ENCODE measurements at regions not wholly inside any gene's neighbourhood (a gene's known extent, or its start where the extent isn't known, plus 50 kb on each side); places are given as distances from the start of the nearest gene placed in this dataset.
A peak's percentile ranks its signal among the peaks of the same experiment; 100 is the strongest.
"Not testable (repeated sequence)": the region's sequence is repeated elsewhere in the genome, so short reads cannot be mapped to it uniquely, and the experiment has no call there.

DNA sequence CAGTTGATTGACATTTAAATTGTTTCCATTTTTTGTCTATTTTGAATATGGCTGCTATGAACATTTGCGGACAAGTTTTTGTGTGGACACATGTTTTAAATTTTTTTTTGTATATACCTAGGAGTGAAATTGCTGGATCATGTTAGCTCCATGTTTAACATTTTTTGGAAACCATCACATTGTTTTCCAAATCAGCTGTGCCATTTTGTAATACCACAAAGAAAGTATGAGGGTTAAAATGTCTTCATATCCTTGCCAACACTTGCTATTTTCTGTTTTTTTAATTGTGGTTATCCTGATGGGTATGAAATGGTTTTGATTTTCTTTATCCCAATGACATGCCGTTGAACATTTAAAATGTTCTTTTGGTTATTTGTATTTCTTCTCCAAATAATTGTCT is 52.1 kb downstream of the CARTPT start:
- Mint-ChIP-seq H3K4me3 (no peak overlapping the region), H3K27ac (no peak overlapping the region), H3K9me3 (no peaks in the 10 kb centered on the region), H3K4me1 (ENCODE audit: low read depth) (peaks cover 5% of the 10 kb centered on the region), H3K36me3 (ENCODE audit: low read depth) (no peaks in the 10 kb centered on the region), H3K27me3 (ENCODE audit: insufficient read depth) (peaks cover 31% of the 10 kb centered on the region)
- DNase-seq (ENCODE audit: low spot score) = no peak
- intact Hi-C loops (cut with micrococcal nuclease) = no loop called here

DNA sequence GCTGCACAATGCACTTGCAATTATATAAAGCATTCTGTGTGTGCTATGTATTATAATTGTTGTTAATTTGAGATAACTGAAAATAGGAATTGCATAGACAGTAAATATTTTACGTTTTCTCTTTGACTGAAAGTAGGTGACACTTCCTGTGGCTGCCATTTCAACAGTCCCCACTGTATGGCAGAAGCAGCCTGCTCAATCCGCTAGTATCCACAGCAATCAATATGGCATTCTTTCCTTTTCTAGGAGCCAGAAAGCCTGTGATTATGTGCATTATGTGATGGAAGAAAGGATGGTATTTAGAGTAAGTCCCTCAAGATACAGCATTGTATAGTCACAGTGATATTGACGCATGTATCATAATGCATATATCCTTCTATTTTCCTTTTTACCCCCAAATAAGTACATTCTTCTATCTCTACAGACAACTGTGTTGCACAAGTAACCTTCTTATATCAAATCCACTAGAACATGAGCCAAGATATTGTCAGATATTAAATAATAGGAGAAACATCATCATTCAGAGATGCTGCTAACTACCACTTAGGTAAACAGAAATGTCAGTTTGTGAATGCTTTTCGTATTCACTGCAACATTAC is 59.7 kb downstream of the CARTPT start:
- Mint-ChIP-seq H3K36me3 (ENCODE audit: low read depth) (no peaks in the 10 kb centered on the region), H3K9me3 (no peaks in the 10 kb centered on the region), H3K27ac (no peak overlapping the region), H3K4me1 (ENCODE audit: low read depth) (peaks cover 19% of the 10 kb centered on the region), H3K27me3 (ENCODE audit: insufficient read depth) (peaks cover 20% of the 10 kb centered on the region), H3K4me3 (no peak overlapping the region)
- DNase-seq (ENCODE audit: low spot score) = no peak
- intact Hi-C loops (cut with micrococcal nuclease) = no loop called here

DNA sequence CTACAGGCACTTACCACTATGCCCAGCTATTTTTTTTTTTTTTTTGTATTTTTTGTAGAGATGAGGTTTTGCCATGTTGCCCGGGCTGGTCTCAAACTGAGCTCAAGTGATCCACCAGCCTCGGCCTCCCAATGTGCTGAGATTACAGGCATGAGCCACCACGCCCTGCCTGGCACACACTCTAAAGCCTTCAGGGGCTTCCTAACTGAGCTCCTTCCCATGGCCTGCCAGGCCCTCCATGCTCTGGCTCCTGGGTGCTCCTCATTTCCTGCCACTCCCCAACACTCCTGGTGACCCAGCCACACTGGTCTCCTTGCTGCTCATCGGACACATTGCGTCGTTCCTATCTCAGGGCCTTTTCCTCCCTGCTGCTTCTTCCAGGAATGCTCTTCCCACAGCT is 61.5 kb downstream of the CARTPT start:
- intact Hi-C loops (cut with micrococcal nuclease) = no loop called here

DNA sequence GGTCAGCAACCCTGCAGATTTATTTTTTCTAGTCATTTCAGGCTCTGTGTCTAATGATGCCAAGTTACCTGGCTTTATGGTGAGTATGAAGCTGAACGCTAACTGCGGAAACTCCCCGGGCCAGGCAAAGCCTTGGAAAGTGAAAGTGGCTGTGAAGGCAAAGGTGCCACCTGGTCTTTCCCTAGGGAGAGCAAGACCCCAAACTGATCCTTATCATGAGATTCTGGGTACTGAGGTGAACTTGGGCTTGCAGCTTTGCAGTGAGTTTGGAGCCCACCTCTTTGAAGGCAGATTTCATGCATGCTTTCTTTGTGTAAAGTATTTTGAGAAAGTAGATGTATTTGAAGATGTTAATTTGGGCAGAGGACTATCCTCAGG is 63.3 kb downstream of the CARTPT start:
- no peak overlapping the region for H3K27ac Mint-ChIP-seq
- H3K9me3 Mint-ChIP-seq = no peaks in the 10 kb centered on the region
- H3K4me1 Mint-ChIP-seq (ENCODE audit: low read depth) = peaks cover 25% of the 10 kb centered on the region
- intact Hi-C loops (cut with micrococcal nuclease) = loop anchor here (1.0 kb wide), 1 partner anchor 526 kb away; no protein-coding TSS in a partner anchor
- peaks cover 6% of the 10 kb centered on the region for H3K27me3 Mint-ChIP-seq (ENCODE audit: insufficient read depth)
- H3K36me3 Mint-ChIP-seq (ENCODE audit: low read depth) = no peaks in the 10 kb centered on the region
- peak overlapping the region; percentile 50 for H3K4me3 Mint-ChIP-seq
- DNase-seq (ENCODE audit: low spot score) = no peak

More for the DNA sequence above, 61.5 kb downstream of the CARTPT start:
- DNase-seq (ENCODE audit: low spot score) = no peak
- Mint-ChIP-seq H3K27ac (no peak overlapping the region), H3K36me3 (ENCODE audit: low read depth) (no peaks in the 10 kb centered on the region), H3K9me3 (no peaks in the 10 kb centered on the region), H3K4me3 (no peak overlapping the region), H3K27me3 (ENCODE audit: insufficient read depth) (peaks cover 11% of the 10 kb centered on the region), H3K4me1 (ENCODE audit: low read depth) (peaks cover 25% of the 10 kb centered on the region)

DNA sequence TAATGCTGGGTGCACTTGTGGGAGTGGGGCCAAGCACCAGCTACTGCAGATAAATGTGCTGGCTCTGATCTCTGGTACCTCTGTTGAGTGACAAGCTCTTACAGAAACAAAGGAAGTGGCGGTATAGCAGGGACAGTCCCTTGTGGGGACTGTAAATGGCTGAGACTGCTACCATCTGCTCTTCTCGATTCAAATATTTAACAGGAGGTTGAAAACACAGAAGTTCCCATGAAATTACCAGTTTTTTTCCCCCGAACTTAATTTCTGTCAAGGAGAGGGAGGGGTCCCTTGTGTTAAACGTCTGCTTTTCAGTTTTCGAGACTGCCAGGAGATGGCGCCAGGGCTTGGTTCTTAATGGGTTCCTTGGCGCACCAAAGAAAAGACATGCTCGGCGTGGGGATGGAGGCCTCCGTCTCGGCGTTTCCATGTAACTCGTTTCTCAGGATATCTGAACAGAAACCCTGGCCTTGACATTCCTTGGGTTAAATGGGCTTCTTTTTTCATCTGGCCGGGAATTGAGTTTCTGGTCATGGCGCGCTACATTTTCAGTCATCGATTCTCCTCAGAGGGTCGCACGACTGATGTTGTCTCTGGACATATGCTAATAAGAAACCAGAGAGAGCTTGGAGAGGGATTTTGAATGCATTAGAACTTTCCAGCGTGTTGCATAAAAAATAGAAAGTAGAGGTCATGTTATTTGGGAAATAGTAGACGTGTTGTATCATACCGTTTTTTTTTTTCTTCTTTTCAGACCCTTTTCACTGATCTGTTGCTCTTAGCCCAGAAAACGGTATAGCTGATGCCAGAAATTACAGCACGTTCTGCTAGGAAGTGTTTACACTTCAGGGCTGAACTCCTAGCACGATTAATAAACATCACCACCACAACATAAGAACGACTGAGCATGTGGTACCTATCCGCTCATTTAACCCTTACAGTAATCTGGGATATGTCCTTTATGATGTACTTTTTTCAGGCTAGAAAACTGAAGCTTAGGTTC is 64.0 kb downstream of the CARTPT start:
- Mint-ChIP-seq H3K9me3 (no peaks in the 10 kb centered on the region), H3K4me1 (ENCODE audit: low read depth) (peaks cover 25% of the 10 kb centered on the region), H3K27ac (peak overlapping the region; percentile 3), H3K36me3 (ENCODE audit: low read depth) (no peaks in the 10 kb centered on the region), H3K4me3 (peak overlapping the region; percentile 50), H3K27me3 (ENCODE audit: insufficient read depth) (peaks cover 9% of the 10 kb centered on the region)
- intact Hi-C loops (cut with micrococcal nuclease) = loop anchor here (1.0 kb wide), 2 partner anchors 235 to 525 kb away; no protein-coding TSS in a partner anchor
- DNase-seq (ENCODE audit: low spot score) = peak; percentile 3

DNA sequence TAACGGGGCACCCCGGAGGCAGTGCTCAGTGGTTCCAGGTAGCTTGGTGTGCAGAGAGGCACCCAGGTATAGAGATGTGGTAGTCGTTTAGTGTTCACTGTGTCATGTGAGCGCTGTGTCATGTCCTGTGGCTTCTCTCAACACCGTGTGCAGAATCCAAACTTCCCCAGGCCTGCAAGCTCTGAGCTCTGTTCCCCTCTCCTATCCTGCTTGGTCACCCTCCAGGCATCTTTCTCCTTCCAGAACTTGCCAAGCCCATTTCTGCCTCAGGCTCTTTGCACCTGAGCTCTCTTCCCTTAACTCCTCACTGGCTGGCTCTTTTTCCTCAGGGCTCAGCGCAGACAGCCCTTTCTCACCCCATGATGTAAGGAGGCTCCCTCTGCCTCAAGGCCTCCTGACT is 64.8 kb downstream of the CARTPT start:
- intact Hi-C loops (cut with micrococcal nuclease) = loop anchor here (1.0 kb wide), 1 partner anchor 234 kb away; no protein-coding TSS in a partner anchor
- Mint-ChIP-seq H3K27me3 (ENCODE audit: insufficient read depth) (peaks cover 10% of the 10 kb centered on the region), H3K27ac (no peak overlapping the region), H3K36me3 (ENCODE audit: low read depth) (no peaks in the 10 kb centered on the region), H3K4me1 (ENCODE audit: low read depth) (peaks cover 25% of the 10 kb centered on the region), H3K4me3 (no peak overlapping the region), H3K9me3 (peaks cover 2% of the 10 kb centered on the region)
- DNase-seq (ENCODE audit: low spot score) = no peak

DNA sequence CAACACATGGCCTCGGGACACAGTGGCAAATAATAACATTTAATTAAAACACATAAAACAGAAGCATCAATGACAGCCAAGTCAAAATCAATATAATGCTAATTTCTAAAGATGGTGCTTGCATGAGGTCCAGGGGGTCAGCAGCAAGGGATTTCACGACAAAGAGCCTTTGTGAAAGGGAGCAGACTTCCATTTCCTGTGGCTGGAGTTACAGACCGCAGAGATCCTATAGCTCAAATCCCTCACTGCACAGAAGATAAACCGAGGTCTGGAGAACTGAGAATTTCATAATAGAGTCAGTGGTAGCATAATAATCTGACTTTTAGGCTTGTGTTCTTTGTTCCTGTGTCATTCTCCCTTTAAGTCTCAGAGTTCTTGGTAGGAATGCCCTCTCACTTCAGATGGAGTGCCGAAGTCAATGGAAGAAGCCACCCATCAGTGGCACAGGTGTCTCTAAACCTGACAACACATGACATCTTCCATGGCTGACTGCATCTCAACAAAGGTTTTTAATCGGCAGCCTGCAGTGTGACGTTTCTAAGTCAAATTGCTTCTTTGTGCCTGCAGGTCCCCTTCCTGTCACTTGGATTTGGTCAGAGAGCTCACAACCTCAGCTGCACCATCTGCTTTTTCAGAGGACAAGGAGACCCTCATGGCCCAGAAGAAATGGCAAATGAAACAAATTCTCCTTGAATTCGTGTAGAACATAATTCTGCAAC is 67.4 kb downstream of the CARTPT start:
- DNase-seq (ENCODE audit: low spot score) = no peak
- H3K9me3 Mint-ChIP-seq = peaks cover 10% of the 10 kb centered on the region
- peak overlapping the region; percentile 55 for H3K27ac Mint-ChIP-seq
- no peak overlapping the region for H3K4me3 Mint-ChIP-seq
- H3K36me3 Mint-ChIP-seq (ENCODE audit: low read depth) = no peaks in the 10 kb centered on the region
- peaks cover 12% of the 10 kb centered on the region for H3K27me3 Mint-ChIP-seq (ENCODE audit: insufficient read depth)
- peaks cover 25% of the 10 kb centered on the region for H3K4me1 Mint-ChIP-seq (ENCODE audit: low read depth)
- intact Hi-C loops (cut with micrococcal nuclease) = no loop called here

DNA sequence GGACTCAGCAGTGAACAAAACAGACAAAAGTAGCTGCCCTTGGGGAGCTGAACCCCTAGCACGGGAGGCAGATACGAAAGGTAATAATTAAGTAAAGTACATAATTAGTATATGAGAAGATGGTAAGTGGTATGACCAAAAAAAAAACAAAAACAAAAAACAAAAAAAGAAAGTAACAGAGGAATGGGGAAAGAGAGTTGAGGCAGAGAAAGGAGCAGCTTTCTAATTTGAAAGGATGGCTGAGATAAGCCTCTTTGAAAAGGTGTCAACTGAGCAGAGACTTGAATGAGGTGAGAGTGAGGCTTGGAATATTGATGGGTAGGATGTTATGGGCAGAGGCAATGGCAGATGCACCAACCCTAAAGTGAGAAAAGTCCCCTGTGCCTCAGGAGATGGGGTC is 69.7 kb downstream of the CARTPT start:
- H3K4me1 Mint-ChIP-seq (ENCODE audit: low read depth) = peaks cover 6% of the 10 kb centered on the region
- H3K27me3 Mint-ChIP-seq (ENCODE audit: insufficient read depth) = peaks cover 14% of the 10 kb centered on the region
- intact Hi-C loops (cut with micrococcal nuclease) = no loop called here
- no peak overlapping the region for H3K4me3 Mint-ChIP-seq
- no peak for DNase-seq (ENCODE audit: low spot score)
- peaks cover 17% of the 10 kb centered on the region for H3K9me3 Mint-ChIP-seq
- H3K27ac Mint-ChIP-seq = no peak overlapping the region
- H3K36me3 Mint-ChIP-seq (ENCODE audit: low read depth) = no peaks in the 10 kb centered on the region

DNA sequence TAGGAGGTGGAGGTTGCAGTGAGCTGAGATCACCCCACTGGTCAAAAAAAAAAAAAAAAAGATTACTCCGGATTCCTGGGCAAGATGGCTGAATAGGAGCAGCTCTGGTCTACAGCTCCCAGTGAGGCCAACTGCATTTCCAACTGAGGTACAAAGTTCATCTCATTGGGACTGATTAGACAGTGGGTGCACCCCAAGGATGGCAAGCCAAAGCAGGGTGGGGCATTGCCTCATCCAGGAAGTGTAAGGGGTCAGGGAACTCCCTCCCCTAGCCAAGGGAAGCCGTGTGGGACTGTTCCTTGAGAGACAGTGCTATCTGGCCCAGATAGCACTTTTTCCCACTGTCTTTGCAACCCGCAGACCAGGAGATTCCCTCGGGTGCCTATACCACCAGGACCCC is 70.7 kb downstream of the CARTPT start:
- Mint-ChIP-seq H3K4me1 (ENCODE audit: low read depth) (no peaks in the 10 kb centered on the region), H3K4me3 (no peak overlapping the region), H3K27ac (no peak overlapping the region), H3K27me3 (ENCODE audit: insufficient read depth) (peaks cover 13% of the 10 kb centered on the region), H3K36me3 (ENCODE audit: low read depth) (no peaks in the 10 kb centered on the region), H3K9me3 (peaks cover 17% of the 10 kb centered on the region)
- DNase-seq (ENCODE audit: low spot score) = no peak
- intact Hi-C loops (cut with micrococcal nuclease) = no loop called here

DNA sequence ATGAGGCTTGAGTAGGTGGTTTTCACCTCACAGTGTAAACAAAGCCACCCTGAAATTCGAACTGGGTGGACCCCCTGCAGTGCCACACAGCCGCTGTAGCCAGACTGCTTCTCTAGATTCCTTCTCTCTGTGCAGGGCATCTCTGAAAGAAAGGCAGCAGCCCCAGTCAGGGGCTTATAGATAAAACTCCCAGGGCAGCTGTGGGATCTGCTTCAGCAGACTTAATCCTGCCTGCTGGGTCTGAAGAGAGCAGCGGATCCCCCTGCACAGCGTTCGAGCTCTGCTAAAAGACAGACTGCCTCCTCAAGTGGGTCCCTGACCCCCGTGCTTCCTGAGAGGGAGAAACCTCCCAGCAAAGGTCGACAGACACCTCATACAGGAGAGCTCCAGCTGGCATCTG is 71.4 kb downstream of the CARTPT start:
- H3K27ac Mint-ChIP-seq = no peak overlapping the region
- peaks cover 13% of the 10 kb centered on the region for H3K27me3 Mint-ChIP-seq (ENCODE audit: insufficient read depth)
- DNase-seq (ENCODE audit: low spot score) = no peak
- intact Hi-C loops (cut with micrococcal nuclease) = no loop called here
- no peaks in the 10 kb centered on the region for H3K4me1 Mint-ChIP-seq (ENCODE audit: low read depth)
- peaks cover 17% of the 10 kb centered on the region for H3K9me3 Mint-ChIP-seq
- H3K36me3 Mint-ChIP-seq (ENCODE audit: low read depth) = no peaks in the 10 kb centered on the region
- no peak overlapping the region for H3K4me3 Mint-ChIP-seq

DNA sequence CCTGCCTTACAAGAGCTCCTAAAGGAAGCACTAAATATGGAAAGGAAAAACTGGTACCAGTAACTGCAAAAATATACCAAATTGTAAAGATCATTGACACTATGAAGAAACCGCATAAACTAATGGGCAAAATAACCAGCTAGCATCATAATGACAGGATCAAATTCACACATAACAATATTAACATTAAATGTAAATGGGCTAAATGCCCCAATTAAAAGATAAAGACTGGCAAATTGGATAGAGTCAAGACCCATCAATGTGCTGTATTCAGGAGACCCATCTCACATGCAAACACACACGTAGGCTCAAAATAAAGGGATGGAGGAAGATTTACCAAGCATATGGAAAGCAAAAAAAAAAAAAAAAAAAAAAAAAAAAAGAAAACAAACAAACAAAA is 73.0 kb downstream of the CARTPT start:
- H3K27ac Mint-ChIP-seq; H3K4me1 Mint-ChIP-seq (ENCODE audit: low read depth); H3K36me3 Mint-ChIP-seq (ENCODE audit: low read depth); DNase-seq (ENCODE audit: low spot score); H3K4me3 Mint-ChIP-seq; intact Hi-C loops (cut with micrococcal nuclease): not testable (repeated sequence)
- Mint-ChIP-seq H3K9me3 (peaks cover 17% of the 10 kb centered on the region), H3K27me3 (ENCODE audit: insufficient read depth) (peaks cover 13% of the 10 kb centered on the region)

DNA sequence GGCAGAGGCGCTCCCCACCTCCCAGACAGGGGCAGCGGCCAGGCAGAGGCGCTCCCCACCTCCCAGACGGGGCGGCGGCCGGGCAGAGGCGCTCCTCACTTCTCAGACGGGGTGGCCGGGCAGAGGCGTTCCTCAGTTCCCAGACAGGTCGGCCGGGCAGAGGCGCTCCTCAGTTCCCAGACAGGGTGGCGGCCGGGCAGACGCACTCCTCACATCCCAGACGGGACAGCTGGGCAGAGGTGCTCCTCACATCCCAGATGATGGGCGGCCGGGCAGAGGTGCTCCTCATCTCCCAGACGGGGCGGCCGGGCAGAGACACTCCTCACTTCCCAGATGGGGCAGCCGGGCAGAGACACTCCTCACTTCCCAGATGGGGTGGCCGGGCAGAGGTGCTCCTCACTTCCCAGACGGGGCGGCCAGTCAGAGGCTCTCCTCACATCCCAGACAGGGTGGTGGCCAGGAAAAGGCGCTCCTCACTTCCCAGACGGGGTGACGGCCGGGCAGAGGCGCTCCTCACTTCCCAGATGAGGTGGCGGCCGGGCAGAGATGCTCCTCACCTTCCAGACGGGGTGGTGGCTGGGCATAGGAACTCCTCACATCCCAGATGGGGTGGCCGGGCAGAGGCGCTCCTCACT is 75.1 kb downstream of the CARTPT start:
- Mint-ChIP-seq H3K4me1 (ENCODE audit: low read depth) (no peaks in the 10 kb centered on the region), H3K27ac (no peak overlapping the region), H3K9me3 (peaks cover 16% of the 10 kb centered on the region), H3K4me3 (no peak overlapping the region), H3K27me3 (ENCODE audit: insufficient read depth) (peaks cover 6% of the 10 kb centered on the region), H3K36me3 (ENCODE audit: low read depth) (no peaks in the 10 kb centered on the region)
- intact Hi-C loops (cut with micrococcal nuclease) = no loop called here
- no peak for DNase-seq (ENCODE audit: low spot score)
